Gastroesophageal sphincter (tissue), 4 donors: ENCODE measurements at regions not wholly inside any gene's neighbourhood (a gene's known extent, or its start where the extent isn't known, plus 50 kb on each side); places are given as distances from the start of the nearest gene placed in this dataset.
"Not testable (repeated sequence)": the region's sequence is repeated elsewhere in the genome, so short reads cannot be mapped to it uniquely, and the experiment has no call there.

ENCODE experiments used
- ATAC-seq: fragments of 150-250 bp; one replicate; pipeline ENCODE4 v1.9.1; 2016; ENCODE audit warnings: mild to moderate bottlenecking, moderate library complexity
- H3K27ac ChIP-seq, 4 donors: fragments of 200-600 bp; sonication (generic) in 3 of 4; 1 replicate in 3 of 4; 2 replicates in 1 of 4; pipeline ENCODE4 v1.5.1; 2016 to 2019
- H3K27me3 ChIP-seq: fragments of 200-600 bp; sonication (generic); one replicate; pipeline ENCODE4 v1.5.1; 2019
- H3K36me3 ChIP-seq, 2 donors: fragments of 200-600 bp; sonication (generic); one replicate each; pipeline ENCODE4 v1.5.1; 2019; ENCODE audit warnings: control low read depth in 1 of 2
- H3K4me1 ChIP-seq, 3 donors: fragments of 200-600 bp; sonication (generic); 1 replicate in 2 of 3; 2 replicates in 1 of 3; pipeline ENCODE4 v1.5.1; 2016 to 2019; ENCODE audit warnings: control low read depth in 2 of 3
- H3K4me3 ChIP-seq, 2 donors: fragments of 200-600 bp; sonication (generic); one replicate each; pipeline ENCODE4 v1.5.1; 2019; ENCODE audit warnings: mild to moderate bottlenecking in 1 of 2, moderate library complexity in 1 of 2
- H3K9me3 ChIP-seq, 3 donors: fragments of 200-600 bp; sonication (generic); one replicate each; pipeline ENCODE4 v1.5.1; 2017 to 2019; ENCODE audit warnings: control low read depth in 2 of 3
- EP300 ChIP-seq: sonication (generic); formaldehyde crosslinking; IDR thresholded peaks from one replicate; pipeline ENCODE4 v1.6.1; 2017; ENCODE audit warnings: antibody characterized with exemption, mild to moderate bottlenecking
- POLR2A ChIP-seq, 2 donors: fragments of 450-650 bp; IDR thresholded peaks; one replicate each; pipeline ENCODE4 v1.6.1; 2017; ENCODE audit warnings: antibody characterized with exemption in 2 of 2, mild to moderate bottlenecking in 2 of 2, moderate library complexity in 1 of 2
- POLR2AphosphoS5 ChIP-seq: sonication (generic); formaldehyde crosslinking; IDR thresholded peaks from one replicate; pipeline ENCODE4 v1.6.1; 2017; ENCODE audit warnings: antibody characterized with exemption
- WGBS, 2 donors: methylation state at CpG; one replicate each; pipeline ENCODE4 v1.1.5; 2018; ENCODE audit warnings: low coverage in 1 of 2; 5-methylcytosine and 5-hydroxymethylcytosine counted together
- TF ChIP-seq, protein P1 (sequence below), 4 experiments: fragments of 200-600 bp in 2 of 4; fragments of 450-650 bp in 2 of 4; sonication (generic) in 1 of 4; IDR thresholded peaks; one replicate each; pipeline ENCODE4 v1.5.1; 2017 to 2019; ENCODE audit warnings: antibody characterized with exemption in 4 of 4, mild to moderate bottlenecking in 2 of 4, moderate library complexity in 2 of 4

GRCh38 chrX:40227125-40227524 is 129.4 kb upstream of the BCOR start:
- Histone ChIP-seq H3K27me3 (no peaks in the 10 kb centered on the region), H3K4me1 (no peaks in the 10 kb centered on the region), H3K4me3 (no peak overlapping the region), H3K27ac (no peak overlapping the region), H3K9me3 (no peaks in the 10 kb centered on the region), H3K36me3 (no peaks in the 10 kb centered on the region)
- TF ChIP-seq POLR2AphosphoS5 (no peak), POLR2A (IDR thresholded peaks at IDR 0.05) (no peak), EP300 (no peak)
- TF ChIP-seq, protein P1, sequence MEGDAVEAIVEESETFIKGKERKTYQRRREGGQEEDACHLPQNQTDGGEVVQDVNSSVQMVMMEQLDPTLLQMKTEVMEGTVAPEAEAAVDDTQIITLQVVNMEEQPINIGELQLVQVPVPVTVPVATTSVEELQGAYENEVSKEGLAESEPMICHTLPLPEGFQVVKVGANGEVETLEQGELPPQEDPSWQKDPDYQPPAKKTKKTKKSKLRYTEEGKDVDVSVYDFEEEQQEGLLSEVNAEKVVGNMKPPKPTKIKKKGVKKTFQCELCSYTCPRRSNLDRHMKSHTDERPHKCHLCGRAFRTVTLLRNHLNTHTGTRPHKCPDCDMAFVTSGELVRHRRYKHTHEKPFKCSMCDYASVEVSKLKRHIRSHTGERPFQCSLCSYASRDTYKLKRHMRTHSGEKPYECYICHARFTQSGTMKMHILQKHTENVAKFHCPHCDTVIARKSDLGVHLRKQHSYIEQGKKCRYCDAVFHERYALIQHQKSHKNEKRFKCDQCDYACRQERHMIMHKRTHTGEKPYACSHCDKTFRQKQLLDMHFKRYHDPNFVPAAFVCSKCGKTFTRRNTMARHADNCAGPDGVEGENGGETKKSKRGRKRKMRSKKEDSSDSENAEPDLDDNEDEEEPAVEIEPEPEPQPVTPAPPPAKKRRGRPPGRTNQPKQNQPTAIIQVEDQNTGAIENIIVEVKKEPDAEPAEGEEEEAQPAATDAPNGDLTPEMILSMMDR (IDR thresholded peaks at IDR 0.05) = no peak
- WGBS, 2 donors = 86% methylated on average over 5 of the region's 5 CpGs; no CpG with 5 or more reads in 1 of the 2 donors
- no peak for ATAC-seq

DNA sequence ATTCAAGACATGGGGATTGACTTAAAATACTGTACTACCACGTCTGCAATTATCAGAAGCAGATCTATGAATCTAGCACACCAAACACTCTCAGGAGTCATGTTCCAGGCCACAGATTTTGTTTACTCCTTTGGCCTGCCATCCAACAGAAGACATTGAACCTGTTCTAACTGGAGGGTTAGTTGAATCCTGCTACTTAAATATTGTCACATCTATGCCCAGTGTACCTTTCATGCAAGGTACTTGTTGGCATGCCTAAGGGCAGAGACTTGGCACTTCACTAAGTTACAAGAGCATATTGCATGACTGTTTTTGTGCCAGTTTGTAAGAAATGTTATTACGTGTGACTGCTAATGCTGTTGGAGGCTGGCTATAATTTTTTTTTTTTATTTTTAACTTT is 126.9 kb upstream of the BCOR start:
- no peak overlapping the region for H3K27ac ChIP-seq
- no peaks in the 10 kb centered on the region for H3K9me3 ChIP-seq
- no peak overlapping the region for H3K4me3 ChIP-seq
- H3K27me3 ChIP-seq = no peaks in the 10 kb centered on the region
- H3K4me1 ChIP-seq = no peaks in the 10 kb centered on the region
- ATAC-seq = no peak
- whole genome bisulfite sequencing, 2 donors = 46 to 69% methylated on average over 2 of the region's 2 CpGs
- H3K36me3 ChIP-seq = no peaks in the 10 kb centered on the region
- TF ChIP-seq, protein P1 (IDR thresholded peaks at IDR 0.05) = no peak
- no peak for TF ChIP-seq EP300
- no peak for TF ChIP-seq POLR2A (IDR thresholded peaks at IDR 0.05)
- no peak for TF ChIP-seq POLR2AphosphoS5

GRCh38 chrX:40222612-40223011 is 124.9 kb upstream of the BCOR start:
- H3K36me3 ChIP-seq, H3K27me3 ChIP-seq, H3K4me1 ChIP-seq, H3K4me3 ChIP-seq, H3K27ac ChIP-seq, H3K9me3 ChIP-seq, ATAC-seq: not testable (repeated sequence)

- H3K4me1 ChIP-seq = no peaks in the 10 kb centered on the region
- no peak overlapping the region for H3K4me3 ChIP-seq
- no peaks in the 10 kb centered on the region for H3K9me3 ChIP-seq
- no peaks in the 10 kb centered on the region for H3K36me3 ChIP-seq
- WGBS, 2 donors = 75% methylated on average over 1 to 2 of the region's 3 CpGs
- no peaks in the 10 kb centered on the region for H3K27me3 ChIP-seq
- TF ChIP-seq EP300 = no peak
- TF ChIP-seq, protein P1 (IDR thresholded peaks at IDR 0.05) = no peak
- TF ChIP-seq POLR2AphosphoS5 = no peak
- no peak for TF ChIP-seq POLR2A (IDR thresholded peaks at IDR 0.05)
- no peak for ATAC-seq
- H3K27ac ChIP-seq = no peak overlapping the region
These were observed 115.3 kb upstream of the BCOR start for GRCh38 chrX:40213092-40213491.

GRCh38 chrX:40209951-40210617 is 112.3 kb upstream of the BCOR start:
- no peak for ATAC-seq
- 89 to 100% methylated on average over 1 to 2 of the region's 4 CpGs for WGBS, 2 donors
- Histone ChIP-seq H3K4me3 (no peak overlapping the region), H3K36me3 (no peaks in the 10 kb centered on the region), H3K9me3 (no peaks in the 10 kb centered on the region), H3K27me3 (no peaks in the 10 kb centered on the region), H3K27ac (no peak overlapping the region), H3K4me1 (no peaks in the 10 kb centered on the region)
- TF ChIP-seq POLR2AphosphoS5 (no peak), POLR2A (IDR thresholded peaks at IDR 0.05) (no peak), EP300 (no peak)
- TF ChIP-seq, protein P1 (IDR thresholded peaks at IDR 0.05) = no peak
